Gastroesophageal sphincter (tissue), 4 donors: ENCODE measurements at regions not wholly inside any gene's neighbourhood (a gene's known extent, or its start where the extent isn't known, plus 50 kb on each side); places are given as distances from the start of the nearest gene placed in this dataset.

Experiments used
- ATAC-seq: fragments of 150-250 bp; one replicate; pipeline ENCODE4 v1.9.1; 2016; ENCODE audit warnings: mild to moderate bottlenecking, moderate library complexity
- H3K27ac ChIP-seq, 4 donors: fragments of 200-600 bp; sonication (generic) in 3 of 4; 1 replicate in 3 of 4; 2 replicates in 1 of 4; pipeline ENCODE4 v1.5.1; 2016 to 2019
- H3K27me3 ChIP-seq: fragments of 200-600 bp; sonication (generic); one replicate; pipeline ENCODE4 v1.5.1; 2019
- H3K36me3 ChIP-seq, 2 donors: fragments of 200-600 bp; sonication (generic); one replicate each; pipeline ENCODE4 v1.5.1; 2019; ENCODE audit warnings: control low read depth in 1 of 2
- H3K4me1 ChIP-seq, 3 donors: fragments of 200-600 bp; sonication (generic); 1 replicate in 2 of 3; 2 replicates in 1 of 3; pipeline ENCODE4 v1.5.1; 2016 to 2019; ENCODE audit warnings: control low read depth in 2 of 3
- H3K4me3 ChIP-seq, 2 donors: fragments of 200-600 bp; sonication (generic); one replicate each; pipeline ENCODE4 v1.5.1; 2019; ENCODE audit warnings: mild to moderate bottlenecking in 1 of 2, moderate library complexity in 1 of 2
- H3K9me3 ChIP-seq, 3 donors: fragments of 200-600 bp; sonication (generic); one replicate each; pipeline ENCODE4 v1.5.1; 2017 to 2019; ENCODE audit warnings: control low read depth in 2 of 3
- CTCF ChIP-seq, 4 experiments: fragments of 200-600 bp in 2 of 4; fragments of 450-650 bp in 2 of 4; sonication (generic) in 1 of 4; IDR thresholded peaks; one replicate each; pipeline ENCODE4 v1.5.1; 2017 to 2019; ENCODE audit warnings: antibody characterized with exemption in 4 of 4, mild to moderate bottlenecking in 2 of 4, moderate library complexity in 2 of 4
- EP300 ChIP-seq: sonication (generic); formaldehyde crosslinking; IDR thresholded peaks from one replicate; pipeline ENCODE4 v1.6.1; 2017; ENCODE audit warnings: antibody characterized with exemption, mild to moderate bottlenecking
- POLR2A ChIP-seq, 2 donors: fragments of 450-650 bp; IDR thresholded peaks; one replicate each; pipeline ENCODE4 v1.6.1; 2017; ENCODE audit warnings: antibody characterized with exemption in 2 of 2, mild to moderate bottlenecking in 2 of 2, moderate library complexity in 1 of 2
- POLR2AphosphoS5 ChIP-seq: sonication (generic); formaldehyde crosslinking; IDR thresholded peaks from one replicate; pipeline ENCODE4 v1.6.1; 2017; ENCODE audit warnings: antibody characterized with exemption
- WGBS, 2 donors: methylation state at CpG; one replicate each; pipeline ENCODE4 v1.1.5; 2018; ENCODE audit warnings: low coverage in 1 of 2; 5-methylcytosine and 5-hydroxymethylcytosine counted together

GRCh38 chr5:163718272-163718671 lies 212.9 kb downstream of the MAT2B start:
- H3K4me1 ChIP-seq = no peaks in the 10 kb centered on the region
- ATAC-seq = no peak
- H3K27me3 ChIP-seq = no peaks in the 10 kb centered on the region
- no peak overlapping the region for H3K27ac ChIP-seq
- TF ChIP-seq POLR2A (IDR thresholded peaks at IDR 0.05) = no peak
- no peak for TF ChIP-seq EP300
- 40 to 46% methylated on average over 1 to 3 of the region's 5 CpGs for WGBS, 2 donors
- no peak overlapping the region for H3K4me3 ChIP-seq
- no peaks in the 10 kb centered on the region for H3K36me3 ChIP-seq
- H3K9me3 ChIP-seq = no peaks in the 10 kb centered on the region

GRCh38 chr5:163724305-163724704 lies 218.9 kb downstream of the MAT2B start:
- no peaks in the 10 kb centered on the region for H3K27me3 ChIP-seq
- ATAC-seq = no peak
- 54 to 60% methylated on average over 3 of the region's 3 CpGs for WGBS, 2 donors
- no peaks in the 10 kb centered on the region for H3K4me1 ChIP-seq
- no peak overlapping the region for H3K27ac ChIP-seq
- H3K4me3 ChIP-seq = no peak overlapping the region
- H3K9me3 ChIP-seq = no peaks in the 10 kb centered on the region
- TF ChIP-seq POLR2A (IDR thresholded peaks at IDR 0.05) (no peak), EP300 (no peak), POLR2AphosphoS5 (no peak), CTCF (IDR thresholded peaks at IDR 0.05) (no peak)
- H3K36me3 ChIP-seq = no peaks in the 10 kb centered on the region

- H3K36me3 ChIP-seq = no peaks in the 10 kb centered on the region
- 57 to 72% methylated on average over 4 of the region's 4 CpGs for WGBS, 2 donors
- no peaks in the 10 kb centered on the region for H3K9me3 ChIP-seq
- no peaks in the 10 kb centered on the region for H3K4me1 ChIP-seq
- no peaks in the 10 kb centered on the region for H3K27me3 ChIP-seq
- no peak for ATAC-seq
- no peak overlapping the region for H3K27ac ChIP-seq
- no peak overlapping the region for H3K4me3 ChIP-seq
- no peak for TF ChIP-seq EP300
- TF ChIP-seq CTCF (IDR thresholded peaks at IDR 0.05) = no peak
- TF ChIP-seq POLR2A (IDR thresholded peaks at IDR 0.05) = no peak
- no peak for TF ChIP-seq POLR2AphosphoS5
These were observed 221.6 kb downstream of the MAT2B start for GRCh38 chr5:163727028-163727427.

GRCh38 chr5:163730206-163730756 lies 224.9 kb downstream of the MAT2B start:
- WGBS, 2 donors = 46 to 69% methylated on average over 5 of the region's 5 CpGs
- no peak overlapping the region for H3K27ac ChIP-seq
- H3K27me3 ChIP-seq = no peaks in the 10 kb centered on the region
- TF ChIP-seq CTCF (IDR thresholded peaks at IDR 0.05) = no peak
- no peak for TF ChIP-seq POLR2A (IDR thresholded peaks at IDR 0.05)
- TF ChIP-seq POLR2AphosphoS5 = no peak
- TF ChIP-seq EP300 = no peak
- no peaks in the 10 kb centered on the region for H3K4me1 ChIP-seq
- no peak for ATAC-seq
- H3K36me3 ChIP-seq = no peaks in the 10 kb centered on the region
- no peaks in the 10 kb centered on the region for H3K9me3 ChIP-seq
- H3K4me3 ChIP-seq = no peak overlapping the region

GRCh38 chr5:163731256-163731655 lies 225.8 kb downstream of the MAT2B start:
- Histone ChIP-seq H3K4me1 (no peaks in the 10 kb centered on the region), H3K36me3 (no peaks in the 10 kb centered on the region), H3K9me3 (no peaks in the 10 kb centered on the region), H3K27ac (no peak overlapping the region), H3K4me3 (no peak overlapping the region), H3K27me3 (no peaks in the 10 kb centered on the region)
- WGBS, 2 donors = 79% methylated on average over 2 of the region's 2 CpGs
- ATAC-seq = no peak
- no peak for TF ChIP-seq POLR2A (IDR thresholded peaks at IDR 0.05)
- TF ChIP-seq EP300 = no peak
- no peak for TF ChIP-seq CTCF (IDR thresholded peaks at IDR 0.05)
- no peak for TF ChIP-seq POLR2AphosphoS5
